Natural killer cell (primary cell): ENCODE measurements at regions not wholly inside any gene's neighbourhood (a gene's known extent, or its start where the extent isn't known, plus 50 kb on each side); places are given as distances from the start of the nearest gene placed in this dataset.

Experiments
- ATAC-seq, 3 donors: fragments of 150-1000 bp in 2 of 3; fragments of 200-7000 bp in 1 of 3; cut with Tn5 transposase; 1 replicate in 1 of 3; 2 replicates in 2 of 3; pipeline ENCODE4 v1.10.0; 2021; ENCODE audit warnings: mild to moderate bottlenecking in 2 of 3, moderate library complexity in 2 of 3
- DNase-seq, 2 donors: peaks; one replicate each; pipeline versions ENCODE4 v3.0.0 to v3.0.0-alpha.2; 2013 to 2021; ENCODE audit warnings: mixed read lengths in 1 of 2
- H3K27ac ChIP-seq: one replicate; pipeline ENCODE4 v1.5.1; 2013; ENCODE audit warnings: mild to moderate bottlenecking, low read length
- H3K27me3 ChIP-seq: one replicate; pipeline ENCODE4 v1.6.1; 2013; ENCODE audit warnings: low read length; ENCODE audit not compliant: control insufficient read depth, insufficient read depth
- H3K36me3 ChIP-seq: one replicate; pipeline ENCODE4 v1.6.1; 2013; ENCODE audit warnings: low read length; ENCODE audit not compliant: control insufficient read depth, insufficient read depth
- H3K4me1 ChIP-seq: one replicate; pipeline ENCODE4 v1.6.1; 2013; ENCODE audit warnings: low read length; ENCODE audit not compliant: control insufficient read depth, insufficient read depth
- H3K4me3 ChIP-seq: one replicate; pipeline ENCODE4 v1.5.1; 2013; ENCODE audit warnings: low read length
- H3K9me3 ChIP-seq: one replicate; pipeline ENCODE4 v1.6.1; 2013; ENCODE audit warnings: low read length; ENCODE audit not compliant: control insufficient read depth, insufficient read depth
- H3K27ac Mint-ChIP-seq, 2 donors: one replicate each; pipeline ENCODE4 v1.8.0; 2022; ENCODE audit warnings: mild to moderate bottlenecking in 2 of 2, mixed read lengths in 2 of 2, moderate library complexity in 1 of 2
- H3K27me3 Mint-ChIP-seq, 2 donors: one replicate each; pipeline ENCODE4 v1.8.0; 2022; ENCODE audit warnings: low read depth in 2 of 2, mixed read lengths in 2 of 2
- H3K36me3 Mint-ChIP-seq: one replicate; pipeline ENCODE4 v1.8.0; 2022; ENCODE audit warnings: mixed read lengths
- H3K4me1 Mint-ChIP-seq, 2 donors: one replicate each; pipeline ENCODE4 v1.8.0; 2022; ENCODE audit warnings: mixed read lengths in 2 of 2
- H3K4me3 Mint-ChIP-seq: one replicate; pipeline ENCODE4 v1.8.0; 2022; ENCODE audit warnings: mild to moderate bottlenecking, moderate library complexity, mixed read lengths
- H3K9me3 Mint-ChIP-seq, 2 donors: one replicate each; pipeline ENCODE4 v1.8.0; 2022; ENCODE audit warnings: mixed read lengths in 2 of 2
- WGBS: methylation state at CpG from one replicate; pipeline ENCODE4 v1.1.7; 2013; ENCODE audit warnings: missing lambda C conversion rate; ENCODE audit not compliant: insufficient coverage; 5-methylcytosine and 5-hydroxymethylcytosine counted together
- intact Hi-C: fragments of 100-400 bp; cut with micrococcal nuclease; formaldehyde crosslinking; loops from one replicate; pipeline ENCODE4 v1.14.2; 2022
- TF ChIP-seq, protein P1 (sequence below): fragments of 200-600 bp; IDR thresholded peaks from one replicate; pipeline ENCODE4 v1.8.0; 2022; ENCODE audit warnings: antibody characterized with exemption

DNA sequence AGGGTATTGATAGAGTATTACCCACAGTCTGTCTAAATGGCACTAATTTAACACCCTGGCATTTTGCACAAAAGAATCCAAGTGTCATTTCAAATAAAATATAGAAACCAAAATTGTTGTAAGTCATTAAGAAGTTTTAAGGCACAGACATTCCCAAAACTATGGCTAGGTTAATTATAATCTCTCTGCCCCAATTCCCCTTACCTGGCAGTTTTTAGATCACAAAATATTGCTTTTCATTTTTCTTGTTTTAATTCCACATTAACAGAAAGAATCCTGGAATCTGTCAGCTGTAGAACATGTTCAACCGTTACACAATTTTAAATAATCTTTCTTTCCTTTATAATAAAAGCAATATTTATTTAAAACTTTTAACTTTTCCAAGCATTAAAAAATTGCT is 56.1 kb upstream of the PALS2 start:
- Histone ChIP-seq H3K27ac (no peak overlapping the region), H3K27me3 (peaks cover 5% of the 10 kb centered on the region), H3K36me3 (no peaks in the 10 kb centered on the region), H3K9me3 (no peaks in the 10 kb centered on the region), H3K4me3 (no peak overlapping the region), H3K4me1 (no peaks in the 10 kb centered on the region)
- no peaks in the 10 kb centered on the region for H3K9me3 Mint-ChIP-seq
- peaks cover 31 to 39% of the 10 kb centered on the region in 2 donors for H3K27me3 Mint-ChIP-seq
- H3K4me3 Mint-ChIP-seq, result no peak overlapping the region
- TF ChIP-seq, protein P1, sequence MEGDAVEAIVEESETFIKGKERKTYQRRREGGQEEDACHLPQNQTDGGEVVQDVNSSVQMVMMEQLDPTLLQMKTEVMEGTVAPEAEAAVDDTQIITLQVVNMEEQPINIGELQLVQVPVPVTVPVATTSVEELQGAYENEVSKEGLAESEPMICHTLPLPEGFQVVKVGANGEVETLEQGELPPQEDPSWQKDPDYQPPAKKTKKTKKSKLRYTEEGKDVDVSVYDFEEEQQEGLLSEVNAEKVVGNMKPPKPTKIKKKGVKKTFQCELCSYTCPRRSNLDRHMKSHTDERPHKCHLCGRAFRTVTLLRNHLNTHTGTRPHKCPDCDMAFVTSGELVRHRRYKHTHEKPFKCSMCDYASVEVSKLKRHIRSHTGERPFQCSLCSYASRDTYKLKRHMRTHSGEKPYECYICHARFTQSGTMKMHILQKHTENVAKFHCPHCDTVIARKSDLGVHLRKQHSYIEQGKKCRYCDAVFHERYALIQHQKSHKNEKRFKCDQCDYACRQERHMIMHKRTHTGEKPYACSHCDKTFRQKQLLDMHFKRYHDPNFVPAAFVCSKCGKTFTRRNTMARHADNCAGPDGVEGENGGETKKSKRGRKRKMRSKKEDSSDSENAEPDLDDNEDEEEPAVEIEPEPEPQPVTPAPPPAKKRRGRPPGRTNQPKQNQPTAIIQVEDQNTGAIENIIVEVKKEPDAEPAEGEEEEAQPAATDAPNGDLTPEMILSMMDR, result no peak
- H3K4me1 Mint-ChIP-seq, result no peaks in the 10 kb centered on the region
- DNase-seq (no peak), ATAC-seq (no peak)
- no peak overlapping the region for H3K27ac Mint-ChIP-seq
- H3K36me3 Mint-ChIP-seq, result peaks cover 7% of the 10 kb centered on the region
- 91% methylated on average over 1 of the region's 1 CpG for WGBS
- intact Hi-C loops, result no loop called here

- WGBS, result 86% methylated on average over 2 of the region's 2 CpGs
- Mint-ChIP-seq H3K27me3 (peaks cover 39 to 66% of the 10 kb centered on the region in 2 donors), H3K4me1 (no peaks in the 10 kb centered on the region), H3K9me3 (no peaks in the 10 kb centered on the region), H3K36me3 (peaks cover 8% of the 10 kb centered on the region), H3K4me3 (no peak overlapping the region), H3K27ac (no peak overlapping the region)
- TF ChIP-seq, protein P1, result no peak
- intact Hi-C loops, result no loop called here
- ATAC-seq, result no peak
- no peaks in the 10 kb centered on the region for H3K36me3 ChIP-seq
- H3K4me3 ChIP-seq, result no peak overlapping the region
- no peaks in the 10 kb centered on the region for H3K4me1 ChIP-seq
- no peaks in the 10 kb centered on the region for H3K9me3 ChIP-seq
- H3K27me3 ChIP-seq, result peaks cover 8% of the 10 kb centered on the region
- H3K27ac ChIP-seq, result no peak overlapping the region
- no peak for DNase-seq
Measured at GRCh38 chr7:24521917-24522623, 51.2 kb upstream of the PALS2 start.
